ENCODE measurements at regions not wholly inside any gene's neighbourhood (a gene's known extent, or its start where the extent isn't known, plus 50 kb on each side); places are given as distances from the start of the nearest gene placed in this dataset.

DNA sequence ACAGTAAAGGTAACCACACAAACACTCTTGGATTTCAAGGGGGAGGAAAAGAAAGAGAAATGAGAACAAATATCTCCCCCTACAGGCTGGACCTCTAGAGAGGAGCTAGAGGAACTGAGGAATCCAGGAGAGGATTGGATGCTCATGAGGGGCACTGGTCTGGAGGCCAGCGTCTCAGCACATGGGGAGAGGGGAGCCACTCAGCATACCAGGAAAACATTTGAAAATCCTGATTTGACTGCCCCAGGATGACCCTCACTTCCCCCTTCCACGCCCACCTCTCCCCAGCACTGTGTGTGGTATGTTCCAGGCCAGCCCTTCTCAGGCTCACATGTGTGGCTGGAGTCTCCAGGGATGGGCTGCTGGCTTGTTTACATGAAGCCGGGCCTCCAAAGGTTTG is 396.8 kb upstream of the ID2 start:
- no peak overlapping the region for H2AFZ ChIP-seq (ENCODE audit: low read depth, low read length)
- TF ChIP-seq SMC3 (conservative IDR thresholded peaks at IDR 0.05; ENCODE audit: poor library complexity) = no peak
- TF ChIP-seq RAD21 (conservative IDR thresholded peaks at IDR 0.05) = no peak

DNA sequence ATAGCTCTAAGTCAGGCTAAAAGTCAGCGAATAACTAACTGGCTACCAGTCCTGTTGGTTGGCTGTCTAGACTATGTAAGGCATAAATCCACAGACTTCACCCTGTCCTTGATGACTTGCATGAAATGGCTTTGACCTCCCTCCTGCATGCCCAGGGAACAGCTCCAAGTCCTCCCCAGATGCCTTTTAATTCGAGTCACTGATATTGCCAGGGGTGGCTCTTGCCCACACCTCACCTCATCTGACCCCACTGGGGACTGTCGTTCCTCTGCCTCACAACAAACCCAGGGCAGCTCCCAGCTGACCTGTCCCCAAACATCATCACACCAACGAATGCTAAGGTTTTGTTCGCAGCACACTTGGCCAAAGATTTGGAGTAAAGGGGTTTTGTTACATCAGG is 396.0 kb upstream of the ID2 start:
- H3K4me3 ChIP-seq (ENCODE audit: low read length) = no peak overlapping the region
- no peak overlapping the region for H2AFZ ChIP-seq (ENCODE audit: low read depth, low read length)
- H3K79me2 ChIP-seq (replicated peaks; ENCODE audit: insufficient read depth, low read length) = no peaks in the 10 kb centered on the region
- H3K9me3 ChIP-seq (ENCODE audit: low read length) = no peaks in the 10 kb centered on the region
- no peaks in the 10 kb centered on the region for H3F3A ChIP-seq (ENCODE audit: insufficient read depth, low read length, poor library complexity, severe bottlenecking)
- H3K27ac ChIP-seq (ENCODE audit: low read length) = no peak overlapping the region
- H3K36me3 ChIP-seq (ENCODE audit: insufficient read depth, low read length) = no peaks in the 10 kb centered on the region
- H3K9ac ChIP-seq (ENCODE audit: low read length) = no peak overlapping the region
- H3K27me3 ChIP-seq (ENCODE audit: insufficient read depth, low read depth, low read length) = no peaks in the 10 kb centered on the region
- no peaks in the 10 kb centered on the region for H4K20me1 ChIP-seq (ENCODE audit: insufficient read depth)
- no peaks in the 10 kb centered on the region for H3K9me2 ChIP-seq (ENCODE audit: insufficient read depth, low read length)
- TF ChIP-seq, protein P1, sequence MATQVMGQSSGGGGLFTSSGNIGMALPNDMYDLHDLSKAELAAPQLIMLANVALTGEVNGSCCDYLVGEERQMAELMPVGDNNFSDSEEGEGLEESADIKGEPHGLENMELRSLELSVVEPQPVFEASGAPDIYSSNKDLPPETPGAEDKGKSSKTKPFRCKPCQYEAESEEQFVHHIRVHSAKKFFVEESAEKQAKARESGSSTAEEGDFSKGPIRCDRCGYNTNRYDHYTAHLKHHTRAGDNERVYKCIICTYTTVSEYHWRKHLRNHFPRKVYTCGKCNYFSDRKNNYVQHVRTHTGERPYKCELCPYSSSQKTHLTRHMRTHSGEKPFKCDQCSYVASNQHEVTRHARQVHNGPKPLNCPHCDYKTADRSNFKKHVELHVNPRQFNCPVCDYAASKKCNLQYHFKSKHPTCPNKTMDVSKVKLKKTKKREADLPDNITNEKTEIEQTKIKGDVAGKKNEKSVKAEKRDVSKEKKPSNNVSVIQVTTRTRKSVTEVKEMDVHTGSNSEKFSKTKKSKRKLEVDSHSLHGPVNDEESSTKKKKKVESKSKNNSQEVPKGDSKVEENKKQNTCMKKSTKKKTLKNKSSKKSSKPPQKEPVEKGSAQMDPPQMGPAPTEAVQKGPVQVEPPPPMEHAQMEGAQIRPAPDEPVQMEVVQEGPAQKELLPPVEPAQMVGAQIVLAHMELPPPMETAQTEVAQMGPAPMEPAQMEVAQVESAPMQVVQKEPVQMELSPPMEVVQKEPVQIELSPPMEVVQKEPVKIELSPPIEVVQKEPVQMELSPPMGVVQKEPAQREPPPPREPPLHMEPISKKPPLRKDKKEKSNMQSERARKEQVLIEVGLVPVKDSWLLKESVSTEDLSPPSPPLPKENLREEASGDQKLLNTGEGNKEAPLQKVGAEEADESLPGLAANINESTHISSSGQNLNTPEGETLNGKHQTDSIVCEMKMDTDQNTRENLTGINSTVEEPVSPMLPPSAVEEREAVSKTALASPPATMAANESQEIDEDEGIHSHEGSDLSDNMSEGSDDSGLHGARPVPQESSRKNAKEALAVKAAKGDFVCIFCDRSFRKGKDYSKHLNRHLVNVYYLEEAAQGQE (IDR thresholded peaks at IDR 0.05; ENCODE audit: borderline replicate concordance) = no peak
- no peak overlapping the region for H3K4me2 ChIP-seq (ENCODE audit: low read length)

More for the DNA sequence above, 396.8 kb upstream of the ID2 start:
- H3K79me2 ChIP-seq (replicated peaks; ENCODE audit: insufficient read depth, low read length) = no peaks in the 10 kb centered on the region
- no peak overlapping the region for H3K27ac ChIP-seq (ENCODE audit: low read length)
- no peaks in the 10 kb centered on the region for H3F3A ChIP-seq (ENCODE audit: insufficient read depth, low read length, poor library complexity, severe bottlenecking)
- no peak overlapping the region for H3K4me2 ChIP-seq (ENCODE audit: low read length)
- H3K9me3 ChIP-seq (ENCODE audit: low read length) = no peaks in the 10 kb centered on the region
- no peaks in the 10 kb centered on the region for H3K36me3 ChIP-seq (ENCODE audit: insufficient read depth, low read length)
- no peak overlapping the region for H3K4me3 ChIP-seq (ENCODE audit: low read length)
- no peak overlapping the region for H3K9ac ChIP-seq (ENCODE audit: low read length)
- H3K9me2 ChIP-seq (ENCODE audit: insufficient read depth, low read length) = no peaks in the 10 kb centered on the region
- H3K27me3 ChIP-seq (ENCODE audit: insufficient read depth, low read depth, low read length) = no peaks in the 10 kb centered on the region
- H4K20me1 ChIP-seq (ENCODE audit: insufficient read depth) = no peaks in the 10 kb centered on the region

GRCh38 chr2:8288206-8288605 is 393.6 kb upstream of the ID2 start:
- no peaks in the 10 kb centered on the region for H3F3A ChIP-seq (ENCODE audit: insufficient read depth, low read length, poor library complexity, severe bottlenecking)

More at GRCh38 chr2:8288206-8288605, 393.6 kb upstream of the ID2 start:
- no peak overlapping the region for H3K4me3 ChIP-seq (ENCODE audit: low read length)
- TF ChIP-seq CTCF (IDR thresholded peaks at IDR 0.05; ENCODE audit: poor library complexity, severe bottlenecking) (no peak), TAF1 (IDR thresholded peaks at IDR 0.05; ENCODE audit: low read depth) (no peak), EZH2 (IDR thresholded peaks at IDR 0.05; ENCODE audit: borderline replicate concordance, insufficient read depth, low read length, poor library complexity, severe bottlenecking) (no peak), SMC3 (conservative IDR thresholded peaks at IDR 0.05; ENCODE audit: poor library complexity) (no peak), RAD21 (conservative IDR thresholded peaks at IDR 0.05) (no peak), MXI1 (conservative IDR thresholded peaks at IDR 0.05; ENCODE audit: poor library complexity, severe bottlenecking) (no peak), EP300 (conservative IDR thresholded peaks at IDR 0.05; ENCODE audit: poor library complexity, severe bottlenecking) (no peak), POLR2AphosphoS5 (IDR thresholded peaks at IDR 0.05) (no peak)
- TF ChIP-seq, protein P1 (IDR thresholded peaks at IDR 0.05; ENCODE audit: borderline replicate concordance) = no peak
- H3K27me3 ChIP-seq (ENCODE audit: insufficient read depth, low read depth, low read length) = no peaks in the 10 kb centered on the region
- no peak overlapping the region for H2AFZ ChIP-seq (ENCODE audit: low read depth, low read length)
- no peaks in the 10 kb centered on the region for H3K79me2 ChIP-seq (replicated peaks; ENCODE audit: insufficient read depth, low read length)
- no peak overlapping the region for H3K9ac ChIP-seq (ENCODE audit: low read length)
- H3K9me3 ChIP-seq (ENCODE audit: low read length) = no peaks in the 10 kb centered on the region
- no peaks in the 10 kb centered on the region for H3K36me3 ChIP-seq (ENCODE audit: insufficient read depth, low read length)
- no peaks in the 10 kb centered on the region for H3K9me2 ChIP-seq (ENCODE audit: insufficient read depth, low read length)
- no peak overlapping the region for H3K4me2 ChIP-seq (ENCODE audit: low read length)
- H4K20me1 ChIP-seq (ENCODE audit: insufficient read depth) = no peaks in the 10 kb centered on the region
- no peak overlapping the region for H3K27ac ChIP-seq (ENCODE audit: low read length)

All from neural cell (in vitro differentiated cells).